ENCODE measurements at regions not wholly inside any gene's neighbourhood (a gene's known extent, or its start where the extent isn't known, plus 50 kb on each side); places are given as distances from the start of the nearest gene placed in this dataset.

DNA sequence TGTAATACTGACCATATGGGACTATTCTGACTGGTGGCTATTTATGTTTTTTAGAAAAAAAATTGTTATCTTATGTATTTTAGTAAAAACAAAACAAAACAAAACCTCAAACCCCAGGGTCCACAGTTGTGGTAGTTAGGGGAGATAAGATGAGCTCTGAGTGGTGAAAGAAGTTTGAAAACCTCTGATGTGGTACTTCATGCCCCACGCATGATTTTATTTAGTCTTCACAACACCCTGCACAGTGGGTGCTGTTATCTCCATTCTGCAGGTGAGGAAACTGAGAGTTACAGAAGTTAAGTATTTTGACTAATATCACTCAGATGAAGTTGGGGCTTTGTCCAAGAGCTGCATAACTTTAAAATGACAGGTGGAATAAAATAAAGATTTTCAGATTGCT lies 230.6 kb upstream of the TRPC5 start:
- TF ChIP-seq EZH2 (IDR thresholded peaks at IDR 0.05; ENCODE audit: low read length, missing control alignments): no peak
- TF ChIP-seq, protein P1, sequence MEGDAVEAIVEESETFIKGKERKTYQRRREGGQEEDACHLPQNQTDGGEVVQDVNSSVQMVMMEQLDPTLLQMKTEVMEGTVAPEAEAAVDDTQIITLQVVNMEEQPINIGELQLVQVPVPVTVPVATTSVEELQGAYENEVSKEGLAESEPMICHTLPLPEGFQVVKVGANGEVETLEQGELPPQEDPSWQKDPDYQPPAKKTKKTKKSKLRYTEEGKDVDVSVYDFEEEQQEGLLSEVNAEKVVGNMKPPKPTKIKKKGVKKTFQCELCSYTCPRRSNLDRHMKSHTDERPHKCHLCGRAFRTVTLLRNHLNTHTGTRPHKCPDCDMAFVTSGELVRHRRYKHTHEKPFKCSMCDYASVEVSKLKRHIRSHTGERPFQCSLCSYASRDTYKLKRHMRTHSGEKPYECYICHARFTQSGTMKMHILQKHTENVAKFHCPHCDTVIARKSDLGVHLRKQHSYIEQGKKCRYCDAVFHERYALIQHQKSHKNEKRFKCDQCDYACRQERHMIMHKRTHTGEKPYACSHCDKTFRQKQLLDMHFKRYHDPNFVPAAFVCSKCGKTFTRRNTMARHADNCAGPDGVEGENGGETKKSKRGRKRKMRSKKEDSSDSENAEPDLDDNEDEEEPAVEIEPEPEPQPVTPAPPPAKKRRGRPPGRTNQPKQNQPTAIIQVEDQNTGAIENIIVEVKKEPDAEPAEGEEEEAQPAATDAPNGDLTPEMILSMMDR (conservative IDR thresholded peaks at IDR 0.05 in 1 of 2, IDR thresholded peaks at IDR 0.05 in 1 of 2; ENCODE audit: low read depth in 1 of 2, low read length in 2 of 2): no peak
- Histone ChIP-seq H2AFZ (ENCODE audit: low read length) (no peak overlapping the region), H3K36me3 (ENCODE audit: control insufficient read depth, insufficient read depth, low read length) (no peaks in the 10 kb centered on the region), H3K9me3 (ENCODE audit: control insufficient read depth, insufficient read depth, low read depth, low read length) (no peaks in the 10 kb centered on the region), H3K4me2 (ENCODE audit: extremely low read depth, insufficient read depth, low read length) (no peak overlapping the region), H3K27ac (ENCODE audit: insufficient read depth, low read length) (no peak overlapping the region), H3K27me3 (ENCODE audit: control insufficient read depth, insufficient read depth, low read length) (no peaks in the 10 kb centered on the region), H3K9ac (ENCODE audit: insufficient read depth, low read length) (no peak overlapping the region), H3K4me3 (replicated peaks in 1 of 4; ENCODE audit: control extremely low read depth in 1 of 4, insufficient read depth in 1 of 4, low read depth in 3 of 4, low read length in 4 of 4) (no peak overlapping the region), H4K20me1 (ENCODE audit: control insufficient read depth, extremely low read depth, insufficient read depth, low read length) (no peaks in the 10 kb centered on the region), H3K79me2 (ENCODE audit: control insufficient read depth, insufficient read depth, low read length) (no peaks in the 10 kb centered on the region), H3K4me1 (ENCODE audit: control insufficient read depth, extremely low read depth, insufficient read depth, low read length) (no peaks in the 10 kb centered on the region)
- no peak for DNase-seq (ENCODE audit: low read depth in 2 of 2)

DNA sequence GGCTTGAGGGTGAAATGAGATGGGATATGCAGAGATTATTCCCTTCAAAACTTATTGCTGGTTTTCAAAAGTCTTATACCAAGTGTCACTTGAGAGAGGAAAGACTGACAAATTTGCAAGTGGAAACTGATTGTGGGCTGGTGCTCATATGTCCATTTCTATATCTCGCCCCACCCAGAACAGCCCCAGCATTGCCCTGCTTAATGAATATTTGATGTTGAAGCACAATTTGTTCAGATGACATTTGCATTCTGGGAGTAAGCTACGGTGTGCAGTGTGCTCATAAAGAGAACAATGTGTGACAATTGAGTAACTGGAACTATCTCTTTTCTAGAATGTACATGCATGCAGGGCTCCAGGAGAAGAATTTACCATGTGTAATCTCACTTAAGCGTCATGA lies 223.5 kb upstream of the TRPC5 start:
- Histone ChIP-seq H3K9me3 (ENCODE audit: control insufficient read depth, insufficient read depth, low read depth, low read length) (no peaks in the 10 kb centered on the region), H3K36me3 (ENCODE audit: control insufficient read depth, insufficient read depth, low read length) (no peaks in the 10 kb centered on the region), H3K9ac (ENCODE audit: insufficient read depth, low read length) (no peak overlapping the region), H3K4me2 (ENCODE audit: extremely low read depth, insufficient read depth, low read length) (no peak overlapping the region), H3K4me1 (ENCODE audit: control insufficient read depth, extremely low read depth, insufficient read depth, low read length) (no peaks in the 10 kb centered on the region), H3K4me3 (replicated peaks in 1 of 4; ENCODE audit: control extremely low read depth in 1 of 4, insufficient read depth in 1 of 4, low read depth in 3 of 4, low read length in 4 of 4) (no peak overlapping the region), H3K27ac (ENCODE audit: insufficient read depth, low read length) (no peak overlapping the region), H4K20me1 (ENCODE audit: control insufficient read depth, extremely low read depth, insufficient read depth, low read length) (no peaks in the 10 kb centered on the region), H3K27me3 (ENCODE audit: control insufficient read depth, insufficient read depth, low read length) (no peaks in the 10 kb centered on the region), H2AFZ (ENCODE audit: low read length) (no peak overlapping the region), H3K79me2 (ENCODE audit: control insufficient read depth, insufficient read depth, low read length) (no peaks in the 10 kb centered on the region)
- no peak for TF ChIP-seq EZH2 (IDR thresholded peaks at IDR 0.05; ENCODE audit: low read length, missing control alignments)
- TF ChIP-seq, protein P1 (conservative IDR thresholded peaks at IDR 0.05 in 1 of 2, IDR thresholded peaks at IDR 0.05 in 1 of 2; ENCODE audit: low read depth in 1 of 2, low read length in 2 of 2): no peak
- DNase-seq (ENCODE audit: low read depth in 2 of 2): no peak

DNA sequence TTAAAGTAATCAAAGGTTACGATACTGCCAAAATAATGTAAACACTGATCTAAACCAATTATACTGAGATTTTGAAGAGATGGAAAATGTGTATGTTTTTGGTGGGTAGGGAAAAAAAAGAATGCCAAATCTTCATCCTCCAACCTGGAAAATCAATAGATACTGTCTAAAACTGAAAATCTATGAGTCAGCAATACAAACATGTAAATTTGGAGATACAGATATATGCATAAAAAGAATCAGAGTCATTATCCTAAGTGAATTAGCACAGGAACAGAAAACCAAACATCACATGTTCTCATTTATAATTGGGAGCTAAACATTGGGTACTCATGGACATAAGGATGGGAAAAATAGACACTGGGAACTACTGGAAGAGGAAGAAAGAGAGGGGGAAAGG lies 197.4 kb upstream of the TRPC5 start:
- Histone ChIP-seq H2AFZ (ENCODE audit: low read length) (no peak overlapping the region), H3K4me3 (replicated peaks in 1 of 4; ENCODE audit: control extremely low read depth in 1 of 4, insufficient read depth in 1 of 4, low read depth in 3 of 4, low read length in 4 of 4) (no peak overlapping the region), H3K4me2 (ENCODE audit: extremely low read depth, insufficient read depth, low read length) (no peak overlapping the region), H3K27ac (ENCODE audit: insufficient read depth, low read length) (no peak overlapping the region), H3K36me3 (ENCODE audit: control insufficient read depth, insufficient read depth, low read length) (no peaks in the 10 kb centered on the region), H4K20me1 (ENCODE audit: control insufficient read depth, extremely low read depth, insufficient read depth, low read length) (no peaks in the 10 kb centered on the region), H3K9me3 (ENCODE audit: control insufficient read depth, insufficient read depth, low read depth, low read length) (no peaks in the 10 kb centered on the region), H3K79me2 (ENCODE audit: control insufficient read depth, insufficient read depth, low read length) (no peaks in the 10 kb centered on the region), H3K4me1 (ENCODE audit: control insufficient read depth, extremely low read depth, insufficient read depth, low read length) (no peaks in the 10 kb centered on the region), H3K27me3 (ENCODE audit: control insufficient read depth, insufficient read depth, low read length) (no peaks in the 10 kb centered on the region), H3K9ac (ENCODE audit: insufficient read depth, low read length) (no peak overlapping the region)
- no peak for DNase-seq (ENCODE audit: low read depth in 2 of 2)
- TF ChIP-seq, protein P1 (conservative IDR thresholded peaks at IDR 0.05 in 1 of 2, IDR thresholded peaks at IDR 0.05 in 1 of 2; ENCODE audit: low read depth in 1 of 2, low read length in 2 of 2): no peak
- TF ChIP-seq EZH2 (IDR thresholded peaks at IDR 0.05; ENCODE audit: low read length, missing control alignments): no peak

Data from fibroblast of lung (primary cell).